ENCODE measurements at regions not wholly inside any gene's neighbourhood (a gene's known extent, or its start where the extent isn't known, plus 50 kb on each side); places are given as distances from the start of the nearest gene placed in this dataset.

GRCh38 chr1:30648408-30649000 lies 74.9 kb downstream of the MATN1 start:
- peaks cover 2% of the 10 kb centered on the region for H3K27me3 Mint-ChIP-seq
- H3K27ac Mint-ChIP-seq = no peak overlapping the region

GRCh38 chr1:30645807-30646206 lies 77.6 kb downstream of the MATN1 start:
- no peaks in the 10 kb centered on the region for H3K36me3 Mint-ChIP-seq (ENCODE audit: low read depth)
- no peak overlapping the region for H3K27ac Mint-ChIP-seq
- DNase-seq = no peak
- H3K27me3 Mint-ChIP-seq = peaks cover 2% of the 10 kb centered on the region
- H3K9me3 Mint-ChIP-seq = no peaks in the 10 kb centered on the region
- no peaks in the 10 kb centered on the region for H3K4me1 Mint-ChIP-seq
- no peak overlapping the region for H3K4me3 Mint-ChIP-seq
- intact Hi-C loops (cut with micrococcal nuclease) = no loop called here

More at GRCh38 chr1:30648408-30649000, 74.9 kb downstream of the MATN1 start:
- intact Hi-C loops (cut with micrococcal nuclease) = no loop called here
- no peaks in the 10 kb centered on the region for H3K36me3 Mint-ChIP-seq (ENCODE audit: low read depth)
- no peak for DNase-seq
- no peak overlapping the region for H3K4me3 Mint-ChIP-seq
- no peaks in the 10 kb centered on the region for H3K4me1 Mint-ChIP-seq
- H3K9me3 Mint-ChIP-seq = no peaks in the 10 kb centered on the region

DNA sequence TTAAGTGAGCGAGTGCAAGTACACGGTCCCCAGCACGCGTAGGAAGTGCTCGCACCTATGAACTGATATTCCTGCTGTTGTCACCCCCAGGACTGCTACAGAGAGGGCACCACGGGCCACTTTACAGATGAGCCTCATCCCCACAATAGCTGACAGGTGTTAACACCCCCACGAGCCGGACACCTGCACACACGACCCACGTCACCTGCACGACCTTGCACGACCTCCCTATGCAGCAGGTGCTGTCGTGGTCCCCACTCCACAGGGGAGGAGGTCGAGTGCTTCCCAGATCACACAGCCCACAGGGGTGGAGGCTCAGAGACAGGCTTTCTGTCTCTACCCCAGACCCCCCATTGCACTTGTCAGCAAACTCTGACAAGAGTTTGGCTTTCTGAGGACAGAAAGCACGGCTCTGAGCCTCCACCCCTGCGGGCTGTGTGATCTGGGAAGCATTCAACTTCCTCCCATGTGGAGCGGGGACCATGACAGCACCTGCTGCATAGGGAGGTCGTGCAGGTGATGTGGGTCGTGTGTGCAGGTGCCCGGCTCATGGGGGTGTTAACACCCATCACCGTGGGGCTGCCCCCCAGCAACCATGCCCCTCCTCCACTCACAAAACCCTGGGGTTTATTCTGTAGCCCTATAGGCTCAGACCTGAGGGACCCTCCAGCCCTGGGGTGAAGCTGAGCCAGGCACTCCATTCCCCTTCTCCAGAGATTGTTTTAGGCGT lies 80.8 kb downstream of the MATN1 start:
- no peak for DNase-seq
- Mint-ChIP-seq H3K27me3 (peaks cover 2% of the 10 kb centered on the region), H3K36me3 (ENCODE audit: low read depth) (no peaks in the 10 kb centered on the region), H3K27ac (no peak overlapping the region), H3K4me3 (no peak overlapping the region), H3K9me3 (no peaks in the 10 kb centered on the region), H3K4me1 (no peaks in the 10 kb centered on the region)
- intact Hi-C loops (cut with micrococcal nuclease) = no loop called here

DNA sequence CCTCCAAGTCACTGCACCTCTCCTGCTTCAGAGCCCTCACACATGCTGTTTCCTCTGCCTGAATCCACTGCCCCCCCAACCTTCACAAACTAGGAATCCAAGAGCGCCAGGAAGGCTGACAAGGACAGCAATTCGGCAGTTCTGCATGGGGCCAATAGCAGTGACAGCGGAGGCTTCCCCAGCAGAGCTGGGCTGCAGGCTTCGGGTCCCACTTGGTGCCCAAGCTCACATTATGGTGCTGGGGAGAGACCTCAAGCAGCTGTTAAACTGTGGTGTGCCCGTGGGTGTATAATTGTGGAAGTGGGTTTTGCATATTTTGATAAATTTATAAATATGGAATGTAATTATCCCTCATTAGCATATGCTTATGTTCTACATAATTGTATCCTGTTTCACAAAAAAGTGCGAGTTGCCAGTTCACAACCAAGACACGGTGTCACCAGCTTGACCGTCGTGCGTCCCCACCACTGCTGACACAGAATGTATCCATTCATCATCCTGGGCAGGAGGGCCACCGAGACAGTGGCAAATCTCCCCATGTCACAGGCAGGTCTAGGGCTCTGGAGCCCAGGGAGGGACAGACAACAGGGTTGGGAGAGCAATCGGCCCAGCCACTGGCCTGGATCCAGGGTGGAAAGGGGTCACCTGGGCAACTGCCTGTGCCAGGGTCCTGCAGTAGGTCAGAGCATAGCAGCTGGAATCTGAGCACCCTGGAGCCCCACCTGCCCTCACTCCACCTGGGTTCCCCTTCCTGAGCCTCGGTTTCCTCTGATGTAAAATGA lies 81.6 kb downstream of the MATN1 start:
- H3K4me3 Mint-ChIP-seq = no peak overlapping the region
- peaks cover 2% of the 10 kb centered on the region for H3K27me3 Mint-ChIP-seq
- H3K27ac Mint-ChIP-seq = no peak overlapping the region
- no peaks in the 10 kb centered on the region for H3K36me3 Mint-ChIP-seq (ENCODE audit: low read depth)
- intact Hi-C loops (cut with micrococcal nuclease) = no loop called here
- DNase-seq = no peak
- H3K4me1 Mint-ChIP-seq = no peaks in the 10 kb centered on the region
- no peaks in the 10 kb centered on the region for H3K9me3 Mint-ChIP-seq

- no peaks in the 10 kb centered on the region for H3K4me1 Mint-ChIP-seq
- H3K27me3 Mint-ChIP-seq = peaks cover 2% of the 10 kb centered on the region
- intact Hi-C loops (cut with micrococcal nuclease) = no loop called here
- H3K36me3 Mint-ChIP-seq (ENCODE audit: low read depth) = no peaks in the 10 kb centered on the region
- H3K27ac Mint-ChIP-seq = no peak overlapping the region
- H3K9me3 Mint-ChIP-seq = no peaks in the 10 kb centered on the region
- H3K4me3 Mint-ChIP-seq = no peak overlapping the region
- no peak for DNase-seq
Observed at GRCh38 chr1:30639881-30640452, 83.4 kb downstream of the MATN1 start.

- Mint-ChIP-seq H3K27me3 (peaks cover 2% of the 10 kb centered on the region), H3K9me3 (no peaks in the 10 kb centered on the region), H3K4me3 (no peak overlapping the region), H3K36me3 (ENCODE audit: low read depth) (no peaks in the 10 kb centered on the region), H3K4me1 (no peaks in the 10 kb centered on the region), H3K27ac (no peak overlapping the region)
- no peak for DNase-seq
- intact Hi-C loops (cut with micrococcal nuclease) = no loop called here
Observed at GRCh38 chr1:30638811-30639210, 84.6 kb downstream of the MATN1 start.

DNA sequence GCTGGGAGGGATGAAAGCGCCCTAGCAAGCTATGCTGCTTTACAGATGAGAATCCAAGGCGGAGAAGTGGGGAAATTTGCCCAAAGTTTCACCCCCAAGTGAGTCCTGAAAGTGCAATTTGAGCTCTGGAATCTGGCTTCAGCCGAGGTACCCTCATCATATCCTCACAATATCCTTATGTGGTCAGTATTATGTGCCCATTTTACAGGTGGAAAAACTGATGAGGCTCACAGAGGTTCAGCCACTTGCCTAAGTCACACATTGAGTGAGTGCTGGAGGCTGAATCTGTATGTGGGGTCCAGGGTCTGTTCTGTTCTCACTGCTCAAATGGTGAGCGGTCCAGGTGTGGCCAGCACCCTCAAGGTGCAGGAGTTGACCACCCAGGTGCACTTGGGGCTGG lies 85.3 kb downstream of the MATN1 start:
- no peaks in the 10 kb centered on the region for H3K9me3 Mint-ChIP-seq
- no peak overlapping the region for H3K27ac Mint-ChIP-seq
- peaks cover 2% of the 10 kb centered on the region for H3K27me3 Mint-ChIP-seq
- no peak for DNase-seq
- H3K36me3 Mint-ChIP-seq (ENCODE audit: low read depth) = no peaks in the 10 kb centered on the region
- intact Hi-C loops (cut with micrococcal nuclease) = no loop called here
- H3K4me3 Mint-ChIP-seq = no peak overlapping the region
- no peaks in the 10 kb centered on the region for H3K4me1 Mint-ChIP-seq

GRCh38 chr1:30637183-30637980 lies 86.0 kb downstream of the MATN1 start:
- DNase-seq = no peak
- Mint-ChIP-seq H3K27ac (no peak overlapping the region), H3K4me1 (no peaks in the 10 kb centered on the region), H3K4me3 (no peak overlapping the region), H3K36me3 (ENCODE audit: low read depth) (no peaks in the 10 kb centered on the region), H3K9me3 (no peaks in the 10 kb centered on the region), H3K27me3 (peaks cover 2% of the 10 kb centered on the region)
- intact Hi-C loops (cut with micrococcal nuclease) = no loop called here

DNA sequence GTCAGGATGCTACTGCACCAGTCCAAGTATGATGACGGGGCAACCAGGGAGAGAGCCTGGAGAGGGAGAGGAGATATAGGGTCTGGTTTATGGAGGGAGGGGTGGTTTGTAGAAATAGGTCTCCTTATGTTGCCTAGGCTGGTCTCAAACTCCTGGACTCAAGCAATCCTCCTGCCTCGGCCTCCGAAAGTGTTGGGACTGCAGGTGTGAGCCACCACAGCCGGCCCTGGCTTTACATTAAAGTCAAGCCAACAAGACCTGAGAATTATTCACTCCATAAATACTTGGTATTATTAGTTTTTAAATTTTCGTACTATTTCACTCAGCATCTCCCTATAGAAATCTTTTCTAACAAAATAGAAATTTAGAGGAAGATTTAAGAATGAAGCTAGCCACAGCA lies 86.8 kb downstream of the MATN1 start:
- no peak overlapping the region for H3K4me3 Mint-ChIP-seq
- H3K27ac Mint-ChIP-seq = no peak overlapping the region
- peaks cover 2% of the 10 kb centered on the region for H3K27me3 Mint-ChIP-seq
- DNase-seq = no peak
- H3K9me3 Mint-ChIP-seq = no peaks in the 10 kb centered on the region
- H3K4me1 Mint-ChIP-seq = no peaks in the 10 kb centered on the region
- intact Hi-C loops (cut with micrococcal nuclease) = no loop called here
- no peaks in the 10 kb centered on the region for H3K36me3 Mint-ChIP-seq (ENCODE audit: low read depth)

DNA sequence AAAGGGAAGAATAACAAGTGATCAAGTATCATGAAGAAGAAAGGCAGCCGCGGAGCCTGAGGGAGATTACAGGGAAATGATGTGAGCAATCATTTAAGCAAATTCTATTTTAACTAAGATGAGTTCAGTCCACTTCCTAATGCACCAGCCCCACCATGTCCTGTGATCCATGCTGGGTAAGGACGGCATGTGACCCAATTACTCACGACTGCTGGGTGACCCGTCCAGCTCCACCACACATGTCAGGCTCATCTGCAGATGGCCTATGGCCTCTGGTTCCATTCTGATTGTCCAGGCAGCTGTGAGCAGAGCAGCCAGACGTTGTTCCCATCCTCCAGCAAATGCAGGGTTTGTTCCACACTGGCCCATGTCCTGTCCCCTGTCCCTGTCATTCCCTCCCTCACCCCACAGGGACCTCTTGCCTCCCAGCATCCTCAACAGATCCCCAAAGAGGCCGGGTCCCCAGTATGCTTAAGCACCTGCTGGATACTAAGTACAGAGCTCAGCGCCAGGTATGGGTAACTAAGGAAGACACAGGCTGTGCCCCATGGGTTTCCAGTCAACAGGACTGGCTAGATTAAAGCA lies 87.9 kb downstream of the MATN1 start:
- Mint-ChIP-seq H3K4me1 (no peaks in the 10 kb centered on the region), H3K36me3 (ENCODE audit: low read depth) (no peaks in the 10 kb centered on the region), H3K9me3 (no peaks in the 10 kb centered on the region), H3K27ac (no peak overlapping the region), H3K4me3 (no peak overlapping the region), H3K27me3 (peaks cover 2% of the 10 kb centered on the region)
- intact Hi-C loops (cut with micrococcal nuclease) = no loop called here
- no peak for DNase-seq

DNA sequence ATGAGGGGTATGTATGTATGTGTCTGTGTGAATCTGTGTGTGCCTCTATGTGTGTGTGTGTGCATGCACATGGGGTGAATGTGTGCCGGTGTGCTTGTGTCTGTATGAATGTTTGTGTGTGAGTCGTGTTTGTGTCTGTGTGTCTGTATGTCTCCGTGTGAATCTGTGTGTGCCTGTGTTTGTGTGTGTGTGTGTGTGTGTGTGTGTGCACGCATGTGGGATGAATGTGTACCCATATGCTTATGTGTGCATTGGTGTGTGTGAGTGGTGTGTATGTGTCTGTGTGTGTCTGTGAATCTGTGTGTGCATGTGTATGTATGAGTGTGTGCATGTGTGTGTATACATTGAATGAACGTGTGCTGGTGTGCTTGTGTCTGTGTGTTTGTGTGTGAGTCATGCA lies 88.9 kb downstream of the MATN1 start:
- Mint-ChIP-seq H3K36me3 (ENCODE audit: low read depth) (no peaks in the 10 kb centered on the region), H3K4me3 (no peak overlapping the region), H3K27ac (no peak overlapping the region), H3K27me3 (peaks cover 2% of the 10 kb centered on the region), H3K9me3 (no peaks in the 10 kb centered on the region), H3K4me1 (no peaks in the 10 kb centered on the region)
- DNase-seq = no peak
- intact Hi-C loops (cut with micrococcal nuclease) = no loop called here

- Mint-ChIP-seq H3K9me3 (no peaks in the 10 kb centered on the region), H3K27ac (no peak overlapping the region), H3K4me3 (no peak overlapping the region), H3K4me1 (no peaks in the 10 kb centered on the region), H3K27me3 (peaks cover 2% of the 10 kb centered on the region), H3K36me3 (ENCODE audit: low read depth) (no peaks in the 10 kb centered on the region)
- no peak for DNase-seq
- intact Hi-C loops (cut with micrococcal nuclease) = no loop called here
Observed at GRCh38 chr1:30633294-30633693, 90.1 kb downstream of the MATN1 start.

GRCh38 chr1:30632481-30632880 lies 90.9 kb downstream of the MATN1 start:
- intact Hi-C loops (cut with micrococcal nuclease) = no loop called here

More at GRCh38 chr1:30632481-30632880, 90.9 kb downstream of the MATN1 start:
- Mint-ChIP-seq H3K9me3 (no peaks in the 10 kb centered on the region), H3K36me3 (ENCODE audit: low read depth) (no peaks in the 10 kb centered on the region), H3K27ac (no peak overlapping the region), H3K4me1 (no peaks in the 10 kb centered on the region), H3K4me3 (no peak overlapping the region), H3K27me3 (no peaks in the 10 kb centered on the region)
- no peak for DNase-seq

Measured in activated CD4-positive, alpha-beta T cell treated with anti-CD3 and anti-CD28 coated beads, Interleukin-2, amount 10 ng/mL, durations not matched to agents 24 days and 14 days (primary cell).